DND-41 (cell line): ENCODE measurements at regions not wholly inside any gene's neighbourhood (a gene's known extent, or its start where the extent isn't known, plus 50 kb on each side); places are given as distances from the start of the nearest gene placed in this dataset.
A peak's percentile ranks its signal among the peaks of the same experiment; 100 is the strongest.

Experiments
- ATAC-seq: fragments of 200-7000 bp; cut with Tn5 transposase; 3 replicates; pipeline ENCODE4 v1.9.1; 2021; ENCODE audit warnings: low read depth; ENCODE audit not compliant: insufficient read depth
- DNase-seq: peaks from one replicate; pipeline ENCODE4 v3.0.0-alpha.2; 2020
- H2AFZ ChIP-seq: 2 replicates; pipeline ENCODE4 v1.6.0; 2012; ENCODE audit warnings: low read depth, low read length
- H3K27ac ChIP-seq: 2 replicates; pipeline ENCODE4 v1.5.1; 2012; ENCODE audit warnings: low read length, inconsistent platforms
- H3K27me3 ChIP-seq: fragments of 200-600 bp; sonication (generic); 2 replicates; pipeline ENCODE4 v1.6.0; 2012; ENCODE audit warnings: low read length, mild to moderate bottlenecking, inconsistent platforms; ENCODE audit not compliant: insufficient read depth, poor library complexity
- H3K36me3 ChIP-seq: 2 replicates; pipeline ENCODE4 v1.5.1; 2012; ENCODE audit warnings: low read length, inconsistent platforms; ENCODE audit not compliant: insufficient read depth
- H3K4me1 ChIP-seq: 2 replicates; pipeline ENCODE4 v1.5.1; 2012; ENCODE audit warnings: mild to moderate bottlenecking, low read length; ENCODE audit not compliant: insufficient read depth
- H3K4me2 ChIP-seq: 2 replicates; pipeline ENCODE4 v1.6.0; 2012; ENCODE audit warnings: mild to moderate bottlenecking, moderate library complexity, low read length, inconsistent platforms; ENCODE audit not compliant: insufficient read depth
- H3K4me3 ChIP-seq, 2 experiments: fragments of 200-600 bp in 1 of 2; shearing (Covaris generic) in 1 of 2; 2 replicates each; pipeline ENCODE4 v1.5.1; 2012 to 2016; ENCODE audit warnings: inconsistent platforms in 2 of 2, low read length in 2 of 2, mild to moderate bottlenecking in 2 of 2, low read depth in 1 of 2, moderate library complexity in 1 of 2
- H3K79me2 ChIP-seq: 2 replicates; pipeline ENCODE4 v1.6.0; 2012; ENCODE audit warnings: low read length, inconsistent platforms; ENCODE audit not compliant: insufficient read depth
- H3K9ac ChIP-seq: 2 replicates; pipeline ENCODE4 v1.6.0; 2012; ENCODE audit warnings: low read depth, mild to moderate bottlenecking, inconsistent platforms, low read length, moderate library complexity
- H3K9me3 ChIP-seq: 2 replicates; pipeline ENCODE4 v1.5.1; 2012; ENCODE audit warnings: low read length, moderate library complexity, mild to moderate bottlenecking, inconsistent platforms; ENCODE audit not compliant: insufficient read depth, severe bottlenecking
- H4K20me1 ChIP-seq: 2 replicates; pipeline ENCODE4 v1.6.0; 2012; ENCODE audit warnings: low read length; ENCODE audit not compliant: insufficient read depth
- CTCF ChIP-seq: IDR thresholded peaks from 2 replicates; pipeline ENCODE4 v1.5.1; 2012; ENCODE audit warnings: borderline replicate concordance, low read length, moderate library complexity, mild to moderate bottlenecking; ENCODE audit not compliant: poor library complexity, severe bottlenecking; ENCODE audit errors: extremely low read depth
- EZH2 ChIP-seq: IDR thresholded peaks from 3 replicates; pipeline ENCODE4 v1.6.1; 2012; ENCODE audit warnings: borderline replicate concordance, low read depth, mild to moderate bottlenecking, moderate library complexity, low read length, inconsistent platforms; ENCODE audit not compliant: severe bottlenecking

- no peak for TF ChIP-seq CTCF
- TF ChIP-seq EZH2, result no peak
- peaks cover 8% of the 10 kb centered on the region for H3K4me1 ChIP-seq
- H3K9me3 ChIP-seq, result no peaks in the 10 kb centered on the region
- no peaks in the 10 kb centered on the region for H3K79me2 ChIP-seq
- H3K4me2 ChIP-seq, result no peak overlapping the region
- H2AFZ ChIP-seq, result no peak overlapping the region
- H3K27ac ChIP-seq, result no peak overlapping the region; the same call in 1 of the 2 replicates
- H4K20me1 ChIP-seq, result no peaks in the 10 kb centered on the region
- H3K9ac ChIP-seq, result no peak overlapping the region
- ATAC-seq (peak; percentile 4; the same call in 1 of the 3 replicates), DNase-seq (no peak)
- no peaks in the 10 kb centered on the region for H3K27me3 ChIP-seq
- H3K4me3 ChIP-seq, result no peak overlapping the region
- no peaks in the 10 kb centered on the region for H3K36me3 ChIP-seq
These were observed 62.2 kb upstream of the RTN4 start for GRCh38 chr2:55112229-55113031.

- TF ChIP-seq EZH2, result no peak
- TF ChIP-seq CTCF, result no peak
- no peaks in the 10 kb centered on the region for H3K27me3 ChIP-seq
- no peaks in the 10 kb centered on the region for H3K79me2 ChIP-seq
- peak; percentile 90 for ATAC-seq
- no peaks in the 10 kb centered on the region for H3K9me3 ChIP-seq
- no peak overlapping the region for H2AFZ ChIP-seq
- H4K20me1 ChIP-seq, result no peaks in the 10 kb centered on the region
- no peak overlapping the region for H3K9ac ChIP-seq
- no peak overlapping the region for H3K4me3 ChIP-seq
- no peaks in the 10 kb centered on the region for H3K36me3 ChIP-seq
- H3K27ac ChIP-seq, result no peak overlapping the region; the same call in 1 of the 2 replicates
- peaks cover 8% of the 10 kb centered on the region for H3K4me1 ChIP-seq
- no peak overlapping the region for H3K4me2 ChIP-seq
- peak; percentile 60 for DNase-seq
These were observed 61.4 kb upstream of the RTN4 start for GRCh38 chr2:55111570-55112228.

GRCh38 chr2:55111230-55111569 is 60.9 kb upstream of the RTN4 start:
- Histone ChIP-seq H3K4me2 (no peak overlapping the region), H3K79me2 (no peaks in the 10 kb centered on the region), H3K9me3 (no peaks in the 10 kb centered on the region), H4K20me1 (no peaks in the 10 kb centered on the region), H3K27ac (no peak overlapping the region), H2AFZ (no peak overlapping the region), H3K4me1 (peaks cover 8% of the 10 kb centered on the region), H3K9ac (no peak overlapping the region), H3K27me3 (no peaks in the 10 kb centered on the region), H3K4me3 (no peak overlapping the region), H3K36me3 (no peaks in the 10 kb centered on the region)
- TF ChIP-seq EZH2 (no peak), CTCF (no peak)
- DNase-seq (no peak), ATAC-seq (no peak)
